T-cell (primary cell): ENCODE measurements at regions not wholly inside any gene's neighbourhood (a gene's known extent, or its start where the extent isn't known, plus 50 kb on each side); places are given as distances from the start of the nearest gene placed in this dataset.
"Not testable (repeated sequence)": the region's sequence is repeated elsewhere in the genome, so short reads cannot be mapped to it uniquely, and the experiment has no call there.

Experiments
- ATAC-seq, 4 experiments: fragments of 200-7000 bp in 3 of 4; fragments of 150-1000 bp in 1 of 4; cut with Tn5 transposase; replicated peaks in 1 of 4; 1 replicate in 3 of 4; 2 replicates in 1 of 4; pipeline ENCODE4 v1.10.0; 2021; ENCODE audit warnings: moderate library complexity in 3 of 4, mild to moderate bottlenecking in 2 of 4, moderate number of reproducible peaks in 1 of 4
- CTCF ChIA-PET, 2 donors: fragments of 300-600 bp; sonication (Branson Sonifier 250); formaldehyde crosslinking; loops; one replicate each; lab custom pipeline; 2022; ENCODE audit warnings: antibody characterized with exemption in 2 of 2; lab: Charles Lee
- POLR2A ChIA-PET, 2 donors: fragments of 300-600 bp; sonication (Branson Sonifier 250); formaldehyde crosslinking; loops; one replicate each; lab custom pipeline; 2022; ENCODE audit warnings: antibody characterized with exemption in 2 of 2; lab: Charles Lee
- DNase-seq, 35 experiments: peaks; one replicate each; pipeline versions ENCODE4 v3.0.0 to v3.0.0-alpha.2; 2013 to 2023
- H3K27ac ChIP-seq: one replicate; pipeline ENCODE4 v1.5.1; 2013; ENCODE audit warnings: low read length
- H3K27me3 ChIP-seq, 2 experiments: replicated peaks in 1 of 2; 1 replicate in 1 of 2; 2 replicates in 1 of 2; pipeline versions ENCODE4 v1.6.1 to v1.7.0; 2013; ENCODE audit warnings: low read length in 1 of 2, mixed read lengths in 1 of 2; ENCODE audit not compliant: control insufficient read depth in 2 of 2, insufficient read depth in 2 of 2; ENCODE audit errors: extremely low read depth in 1 of 2
- H3K36me3 ChIP-seq, 2 donors: 1 replicate in 1 of 2; 2 replicates in 1 of 2; pipeline versions ENCODE4 v1.6.1 to v1.7.0; 2013; ENCODE audit warnings: low read length in 1 of 2; ENCODE audit not compliant: control insufficient read depth in 2 of 2, insufficient read depth in 1 of 2; ENCODE audit errors: extremely low read depth in 1 of 2
- H3K4me1 ChIP-seq, 2 experiments: 1 replicate in 1 of 2; 2 replicates in 1 of 2; pipeline versions ENCODE4 v1.6.1 to v1.7.0; 2013; ENCODE audit warnings: low read length in 2 of 2, mixed read lengths in 1 of 2; ENCODE audit not compliant: insufficient read depth in 2 of 2, control insufficient read depth in 1 of 2; ENCODE audit errors: extremely low read depth in 1 of 2
- H3K4me3 ChIP-seq, 2 donors: 1 replicate in 1 of 2; 2 replicates in 1 of 2; pipeline versions ENCODE4 v1.5.1 to v1.7.0; 2013; ENCODE audit warnings: mild to moderate bottlenecking in 2 of 2, low read length in 1 of 2, moderate library complexity in 1 of 2; ENCODE audit not compliant: control insufficient read depth in 1 of 2; ENCODE audit errors: extremely low read depth in 1 of 2
- H3K9me3 ChIP-seq: 2 replicates; pipeline ENCODE4 v1.7.0; 2013
- H3K27ac Mint-ChIP-seq, 2 donors: one replicate each; pipeline ENCODE4 v1.8.0; 2020 to 2021; ENCODE audit warnings: mild to moderate bottlenecking in 2 of 2, mixed read lengths in 2 of 2
- H3K27me3 Mint-ChIP-seq, 2 donors: one replicate each; pipeline ENCODE4 v1.8.0; 2021 to 2022; ENCODE audit warnings: mixed read lengths in 2 of 2
- H3K36me3 Mint-ChIP-seq: one replicate; pipeline ENCODE4 v1.8.0; 2021; ENCODE audit warnings: mixed read lengths
- H3K4me1 Mint-ChIP-seq, 3 donors: one replicate each; pipeline ENCODE4 v1.8.0; 2020 to 2022; ENCODE audit warnings: mixed read lengths in 3 of 3, mild to moderate bottlenecking in 1 of 3
- H3K4me3 Mint-ChIP-seq, 3 donors: one replicate each; pipeline ENCODE4 v1.8.0; 2020 to 2022; ENCODE audit warnings: mild to moderate bottlenecking in 3 of 3, mixed read lengths in 3 of 3, moderate library complexity in 3 of 3
- H3K9me3 Mint-ChIP-seq, 3 donors: one replicate each; pipeline ENCODE4 v1.8.0; 2020 to 2022; ENCODE audit warnings: mixed read lengths in 3 of 3
- WGBS: methylation state at CpG from one replicate; pipeline ENCODE4 v1.1.5; 2013; ENCODE audit warnings: missing lambda C conversion rate; ENCODE audit not compliant: insufficient coverage; 5-methylcytosine and 5-hydroxymethylcytosine counted together

DNA sequence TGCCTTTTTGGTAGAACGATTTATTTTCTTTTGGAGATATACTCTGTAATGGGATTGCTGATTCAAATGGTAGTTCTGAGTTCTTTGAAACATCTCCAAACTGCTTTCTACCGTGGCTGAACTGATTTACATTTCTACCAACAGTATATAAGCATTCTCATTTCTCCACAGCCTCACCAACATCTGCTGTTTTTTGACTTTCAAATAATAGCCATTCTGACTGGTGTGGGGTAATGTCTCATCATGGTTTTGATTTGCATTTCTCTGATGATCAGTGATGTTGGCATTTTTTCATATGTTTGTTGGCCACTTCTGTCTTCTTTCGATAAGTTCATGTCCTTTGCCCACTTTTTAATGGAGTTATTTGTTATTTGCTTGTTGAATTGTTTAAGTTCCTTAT lies 154.0 kb downstream of the ABHD5 start:
- WGBS: 40% methylated on average over 1 of the region's 3 CpGs
- no peaks in the 10 kb centered on the region for H3K36me3 Mint-ChIP-seq
- H3K9me3 ChIP-seq: no peaks in the 10 kb centered on the region
- H3K27ac ChIP-seq: no peak overlapping the region
- peaks cover 0 to 11% of the 10 kb centered on the region in 2 experiments for H3K27me3 ChIP-seq
- no peak overlapping the region for H3K27ac Mint-ChIP-seq
- ChIA-PET CTCF (no interaction called here), POLR2A (no interaction called here)
- H3K4me3 ChIP-seq: no peak overlapping the region
- ATAC-seq (no peak), DNase-seq (no peak)
- no peak overlapping the region for H3K4me3 Mint-ChIP-seq
- no peaks in the 10 kb centered on the region for H3K36me3 ChIP-seq
- H3K4me1 ChIP-seq: no peaks in the 10 kb centered on the region
- H3K4me1 Mint-ChIP-seq: no peaks in the 10 kb centered on the region
- peaks cover 14 to 42% (median 19%) of the 10 kb centered on the region in 3 donors for H3K9me3 Mint-ChIP-seq
- H3K27me3 Mint-ChIP-seq: peaks cover 24 to 37% of the 10 kb centered on the region in 2 donors

DNA sequence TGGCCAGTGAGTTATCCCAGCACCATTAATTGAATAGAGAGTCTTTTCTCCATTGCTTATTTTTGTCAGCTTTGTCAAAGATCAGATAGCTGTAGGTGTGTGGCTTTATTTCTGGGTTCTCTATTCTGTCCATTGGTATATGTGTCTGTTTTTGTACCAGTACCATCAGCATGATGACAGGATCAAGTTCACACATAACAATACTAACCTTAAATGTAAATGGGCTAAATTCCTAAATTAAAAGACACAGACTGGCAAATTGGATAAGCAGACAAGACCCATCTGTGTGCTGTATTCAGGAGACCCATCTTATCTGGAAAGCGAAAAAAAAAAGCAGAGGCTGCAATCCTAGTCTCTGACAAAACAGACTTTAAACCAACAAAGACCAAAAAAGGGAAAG lies 154.8 kb downstream of the ABHD5 start:
- POLR2A ChIA-PET, H3K27ac Mint-ChIP-seq, DNase-seq, CTCF ChIA-PET, H3K4me1 ChIP-seq, H3K9me3 ChIP-seq, H3K36me3 ChIP-seq, H3K4me3 Mint-ChIP-seq, H3K27ac ChIP-seq, H3K4me1 Mint-ChIP-seq, ATAC-seq, H3K4me3 ChIP-seq, H3K27me3 ChIP-seq, H3K36me3 Mint-ChIP-seq: not testable (repeated sequence)
- Mint-ChIP-seq H3K27me3 (peaks cover 24 to 30% of the 10 kb centered on the region in 2 donors), H3K9me3 (peaks cover 14 to 49% (median 19%) of the 10 kb centered on the region in 3 donors)
- no CpG with 5 or more reads among the region's 1 CpG for WGBS

GRCh38 chr3:43852066-43852465 lies 161.3 kb downstream of the ABHD5 start:
- H3K9me3 Mint-ChIP-seq: peaks cover 0 to 32% (median 4%) of the 10 kb centered on the region in 3 donors
- WGBS: 50% methylated on average over 1 of the region's 1 CpG
- peaks cover 33 to 45% of the 10 kb centered on the region in 2 donors for H3K27me3 Mint-ChIP-seq
- H3K9me3 ChIP-seq: no peaks in the 10 kb centered on the region
- no peak overlapping the region for H3K4me3 ChIP-seq
- DNase-seq (no peak), ATAC-seq (no peak)
- H3K4me3 Mint-ChIP-seq: no peak overlapping the region
- no peaks in the 10 kb centered on the region for H3K36me3 Mint-ChIP-seq
- no peaks in the 10 kb centered on the region for H3K4me1 ChIP-seq
- H3K27me3 ChIP-seq: peaks cover 0 to 22% of the 10 kb centered on the region in 2 experiments
- H3K27ac Mint-ChIP-seq: no peak overlapping the region
- CTCF ChIA-PET: no interaction called here
- H3K4me1 Mint-ChIP-seq: peaks cover 0 to 8% (median 2%) of the 10 kb centered on the region in 3 donors
- no peak overlapping the region for H3K27ac ChIP-seq
- POLR2A ChIA-PET: no interaction called here
- no peaks in the 10 kb centered on the region for H3K36me3 ChIP-seq

GRCh38 chr3:43854283-43854682 lies 163.5 kb downstream of the ABHD5 start:
- no peak overlapping the region for H3K27ac Mint-ChIP-seq
- WGBS: 78% methylated on average over 1 of the region's 2 CpGs
- Histone ChIP-seq H3K27ac (no peak overlapping the region), H3K27me3 (peaks cover 2 to 36% of the 10 kb centered on the region in 2 experiments), H3K36me3 (no peaks in the 10 kb centered on the region), H3K4me3 (no peak overlapping the region), H3K9me3 (no peaks in the 10 kb centered on the region), H3K4me1 (no peaks in the 10 kb centered on the region)
- H3K4me1 Mint-ChIP-seq: peaks cover 0 to 8% (median 2%) of the 10 kb centered on the region in 3 donors
- H3K36me3 Mint-ChIP-seq: no peaks in the 10 kb centered on the region
- DNase-seq: no peak
- no peak for ATAC-seq
- H3K4me3 Mint-ChIP-seq: no peak overlapping the region
- ChIA-PET CTCF (interaction anchor here in 1 of 2 donors (0.6 kb wide), 1 partner anchor 799 kb away, joined by 3 read pairs; no protein-coding TSS in a partner anchor), POLR2A (no interaction called here)
- H3K9me3 Mint-ChIP-seq: peaks cover 0 to 14% (median 0%) of the 10 kb centered on the region in 3 donors
- H3K27me3 Mint-ChIP-seq: peaks cover 55 to 67% of the 10 kb centered on the region in 2 donors

DNA sequence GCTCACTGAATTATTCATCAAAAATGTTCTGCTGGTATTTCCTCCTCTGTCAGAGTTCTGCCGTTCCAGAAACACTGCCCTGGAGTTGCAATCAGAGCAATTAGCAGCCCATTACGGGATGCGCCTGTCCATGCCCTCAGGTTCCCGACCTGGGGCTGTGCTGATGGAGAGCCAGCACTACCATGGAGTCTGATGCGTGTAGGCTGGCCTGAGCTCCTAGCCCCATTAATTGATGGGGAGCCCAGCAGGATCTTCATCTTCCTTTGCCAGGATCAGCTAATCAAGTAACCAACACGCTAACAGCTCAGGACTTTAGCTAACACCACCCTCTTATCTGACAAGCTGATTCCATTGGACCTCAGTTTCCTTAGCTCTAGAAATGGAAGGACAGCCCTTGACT lies 164.2 kb downstream of the ABHD5 start:
- peaks cover 60 to 71% of the 10 kb centered on the region in 2 donors for H3K27me3 Mint-ChIP-seq
- no peaks in the 10 kb centered on the region for H3K4me1 ChIP-seq
- no peak overlapping the region for H3K27ac Mint-ChIP-seq
- peaks cover 0 to 8% (median 2%) of the 10 kb centered on the region in 3 donors for H3K4me1 Mint-ChIP-seq
- POLR2A ChIA-PET: no interaction called here
- H3K4me3 Mint-ChIP-seq: no peak overlapping the region
- no peaks in the 10 kb centered on the region for H3K36me3 Mint-ChIP-seq
- H3K27ac ChIP-seq: no peak overlapping the region
- no peak overlapping the region for H3K4me3 ChIP-seq
- H3K36me3 ChIP-seq: no peaks in the 10 kb centered on the region
- H3K9me3 Mint-ChIP-seq: peaks cover 0 to 12% (median 0%) of the 10 kb centered on the region in 3 donors
- DNase-seq (no peak), ATAC-seq (no peak)
- peaks cover 2 to 42% of the 10 kb centered on the region in 2 experiments for H3K27me3 ChIP-seq
- H3K9me3 ChIP-seq: no peaks in the 10 kb centered on the region
- CTCF ChIA-PET: no interaction called here
- WGBS: 68% methylated on average over 5 of the region's 6 CpGs

GRCh38 chr3:43855674-43856299 lies 165.0 kb downstream of the ABHD5 start:
- H3K9me3 ChIP-seq: no peaks in the 10 kb centered on the region
- CTCF ChIA-PET: no interaction called here
- WGBS: 10% methylated on average over 2 of the region's 3 CpGs
- H3K36me3 ChIP-seq: no peaks in the 10 kb centered on the region
- no peak overlapping the region for H3K27ac ChIP-seq
- H3K4me3 ChIP-seq: no peak overlapping the region
- Mint-ChIP-seq H3K27me3 (peaks cover 61 to 71% of the 10 kb centered on the region in 2 donors), H3K4me3 (no peak overlapping the region), H3K9me3 (peaks cover 0 to 4% (median 0%) of the 10 kb centered on the region in 3 donors), H3K4me1 (peaks cover 0 to 8% (median 2%) of the 10 kb centered on the region in 3 donors), H3K36me3 (no peaks in the 10 kb centered on the region), H3K27ac (no peak overlapping the region)
- peaks cover 2 to 47% of the 10 kb centered on the region in 2 experiments for H3K27me3 ChIP-seq
- DNase-seq: peak in 14 of 35 experiments; percentile 3 to 32 (median 17)
- POLR2A ChIA-PET: no interaction called here
- ATAC-seq: peak in 2 of 4 experiments; percentile 55 to 60
- H3K4me1 ChIP-seq: no peaks in the 10 kb centered on the region
